ENCODE measurements at regions not wholly inside any gene's neighbourhood (a gene's known extent, or its start where the extent isn't known, plus 50 kb on each side); places are given as distances from the start of the nearest gene placed in this dataset.
"Not testable (repeated sequence)": the region's sequence is repeated elsewhere in the genome, so short reads cannot be mapped to it uniquely, and the experiment has no call there.

DNA sequence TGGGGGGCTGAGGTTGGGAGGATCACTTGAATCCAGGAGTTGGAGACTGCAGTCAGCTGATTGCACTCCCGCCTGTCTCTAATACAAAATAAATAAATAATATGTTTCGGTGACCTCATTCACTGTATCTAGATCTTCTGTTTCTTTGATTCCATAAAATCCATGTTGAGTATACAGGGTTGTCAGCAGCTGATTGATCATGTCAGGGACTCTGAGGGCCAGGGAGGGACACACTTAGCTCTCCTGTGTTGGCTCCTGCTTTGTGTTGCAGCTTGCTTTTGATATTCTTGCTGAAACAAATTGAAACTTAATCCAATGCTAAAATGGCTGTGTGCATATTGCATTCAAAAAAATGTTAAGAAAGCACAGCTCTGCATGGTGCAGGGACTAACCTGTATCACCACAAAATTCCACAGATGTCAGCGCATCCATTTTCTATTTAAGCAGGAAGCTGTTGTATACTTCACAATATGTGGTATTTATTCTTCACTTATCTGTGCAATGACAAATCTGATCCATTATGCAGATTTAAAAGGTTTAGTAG is 454.5 kb downstream of the CDH11 start:
- no peak overlapping the region for H3K4me3 ChIP-seq (ENCODE audit: low read length)
- H3K4me1 ChIP-seq (ENCODE audit: insufficient read depth, low read length) = no peaks in the 10 kb centered on the region
- Mint-ChIP-seq H3K4me3 (no peak overlapping the region), H3K27me3 (no peaks in the 10 kb centered on the region), H3K9me3 (peaks cover 15% of the 10 kb centered on the region), H3K27ac (no peak overlapping the region), H3K4me1 (ENCODE audit: low read depth) (no peaks in the 10 kb centered on the region), H3K36me3 (ENCODE audit: low read depth) (no peaks in the 10 kb centered on the region)
- peaks cover 12 to 20% of the 10 kb centered on the region in 2 experiments for H3K9me3 ChIP-seq (ENCODE audit: control insufficient read depth in 1 of 2, insufficient read depth in 1 of 2, low read length in 2 of 2)
- DNase-seq (no peak), ATAC-seq (ENCODE audit: poor library complexity) (no peak)
- ChIA-PET POLR2A (no interaction called here), CTCF (no interaction called here)
- no peaks in the 10 kb centered on the region for H3K27me3 ChIP-seq (ENCODE audit: control insufficient read depth in 1 of 2, insufficient read depth in 2 of 2, low read length in 2 of 2)
- TF ChIP-seq, protein P1, sequence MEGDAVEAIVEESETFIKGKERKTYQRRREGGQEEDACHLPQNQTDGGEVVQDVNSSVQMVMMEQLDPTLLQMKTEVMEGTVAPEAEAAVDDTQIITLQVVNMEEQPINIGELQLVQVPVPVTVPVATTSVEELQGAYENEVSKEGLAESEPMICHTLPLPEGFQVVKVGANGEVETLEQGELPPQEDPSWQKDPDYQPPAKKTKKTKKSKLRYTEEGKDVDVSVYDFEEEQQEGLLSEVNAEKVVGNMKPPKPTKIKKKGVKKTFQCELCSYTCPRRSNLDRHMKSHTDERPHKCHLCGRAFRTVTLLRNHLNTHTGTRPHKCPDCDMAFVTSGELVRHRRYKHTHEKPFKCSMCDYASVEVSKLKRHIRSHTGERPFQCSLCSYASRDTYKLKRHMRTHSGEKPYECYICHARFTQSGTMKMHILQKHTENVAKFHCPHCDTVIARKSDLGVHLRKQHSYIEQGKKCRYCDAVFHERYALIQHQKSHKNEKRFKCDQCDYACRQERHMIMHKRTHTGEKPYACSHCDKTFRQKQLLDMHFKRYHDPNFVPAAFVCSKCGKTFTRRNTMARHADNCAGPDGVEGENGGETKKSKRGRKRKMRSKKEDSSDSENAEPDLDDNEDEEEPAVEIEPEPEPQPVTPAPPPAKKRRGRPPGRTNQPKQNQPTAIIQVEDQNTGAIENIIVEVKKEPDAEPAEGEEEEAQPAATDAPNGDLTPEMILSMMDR (IDR thresholded peaks at IDR 0.05) = no peak
- H3K36me3 ChIP-seq (ENCODE audit: insufficient read depth, low read length) = no peaks in the 10 kb centered on the region
- intact Hi-C loops (cut with DNase I, micrococcal nuclease) = no loop called here
- no peak overlapping the region for H3K27ac ChIP-seq (ENCODE audit: low read depth in 1 of 2, low read length in 2 of 2)

DNA sequence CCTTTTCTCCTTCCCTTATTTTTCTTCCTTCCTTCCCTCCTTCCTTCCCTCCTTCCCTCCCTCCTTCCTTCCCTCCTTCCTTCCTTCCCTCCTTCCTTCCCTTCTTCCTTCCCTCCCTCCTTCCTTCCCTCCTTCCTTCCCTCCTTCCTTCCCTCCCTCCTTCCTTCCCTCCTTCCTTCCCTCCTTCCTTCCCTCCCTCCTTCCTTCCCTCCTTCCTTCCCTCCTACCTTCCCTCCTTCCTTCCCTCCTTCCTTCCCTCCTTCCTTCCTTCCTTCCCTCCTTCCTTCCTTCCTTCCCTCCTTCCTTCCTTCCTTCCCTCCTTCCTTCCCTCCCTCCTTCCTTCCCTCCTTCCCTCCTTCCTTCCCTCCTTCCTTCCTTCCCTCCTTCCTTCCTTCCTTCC is 459.6 kb downstream of the CDH11 start:
- intact Hi-C loops (cut with DNase I, micrococcal nuclease); H3K27ac ChIP-seq (ENCODE audit: low read depth in 1 of 2, low read length in 2 of 2); H3K27me3 Mint-ChIP-seq; ATAC-seq (ENCODE audit: poor library complexity); H3K4me3 ChIP-seq (ENCODE audit: low read length); H3K9me3 ChIP-seq (ENCODE audit: control insufficient read depth in 1 of 2, insufficient read depth in 1 of 2, low read length in 2 of 2); DNase-seq; H3K27ac Mint-ChIP-seq; H3K36me3 ChIP-seq (ENCODE audit: insufficient read depth, low read length); CTCF ChIA-PET; H3K27me3 ChIP-seq (ENCODE audit: control insufficient read depth in 1 of 2, insufficient read depth in 2 of 2, low read length in 2 of 2); H3K36me3 Mint-ChIP-seq (ENCODE audit: low read depth); POLR2A ChIA-PET; H3K4me3 Mint-ChIP-seq; H3K4me1 ChIP-seq (ENCODE audit: insufficient read depth, low read length); H3K4me1 Mint-ChIP-seq (ENCODE audit: low read depth): not testable (repeated sequence)
- peaks cover 14% of the 10 kb centered on the region for H3K9me3 Mint-ChIP-seq

DNA sequence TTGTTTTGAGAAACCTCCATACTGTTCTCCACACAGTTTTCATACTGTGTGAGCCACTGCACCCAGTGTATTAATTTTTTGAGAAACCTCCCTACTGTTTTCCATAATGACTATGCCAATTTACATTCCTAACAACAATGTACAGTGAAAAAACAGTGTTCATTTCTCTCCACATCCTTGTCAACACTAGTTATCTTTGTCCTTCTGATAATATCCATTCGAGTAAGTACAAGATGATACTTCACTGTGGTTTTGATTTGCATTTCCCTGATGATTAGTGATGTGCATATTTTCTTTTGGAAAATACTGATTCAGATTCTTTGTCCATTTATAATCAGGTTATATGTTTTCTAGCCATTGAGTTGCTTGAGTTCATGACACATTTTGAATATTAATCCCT is 462.0 kb downstream of the CDH11 start:
- ChIA-PET POLR2A (no interaction called here), CTCF (no interaction called here)
- no peak for ATAC-seq (ENCODE audit: poor library complexity)
- H3K9me3 Mint-ChIP-seq = peaks cover 12% of the 10 kb centered on the region
- no peaks in the 10 kb centered on the region for H3K36me3 Mint-ChIP-seq (ENCODE audit: low read depth)
- no peak overlapping the region for H3K4me3 Mint-ChIP-seq
- no peaks in the 10 kb centered on the region for H3K4me1 Mint-ChIP-seq (ENCODE audit: low read depth)
- no peak overlapping the region for H3K27ac Mint-ChIP-seq
- Histone ChIP-seq H3K36me3 (ENCODE audit: insufficient read depth, low read length) (no peaks in the 10 kb centered on the region), H3K27ac (ENCODE audit: low read depth in 1 of 2, low read length in 2 of 2) (no peak overlapping the region), H3K4me1 (ENCODE audit: insufficient read depth, low read length) (no peaks in the 10 kb centered on the region), H3K4me3 (ENCODE audit: low read length) (no peak overlapping the region), H3K27me3 (ENCODE audit: control insufficient read depth in 1 of 2, insufficient read depth in 2 of 2, low read length in 2 of 2) (no peaks in the 10 kb centered on the region), H3K9me3 (ENCODE audit: control insufficient read depth in 1 of 2, insufficient read depth in 1 of 2, low read length in 2 of 2) (peaks cover 5 to 6% of the 10 kb centered on the region in 2 experiments)
- TF ChIP-seq, protein P1 (IDR thresholded peaks at IDR 0.05) = no peak
- H3K27me3 Mint-ChIP-seq = no peaks in the 10 kb centered on the region
- intact Hi-C loops (cut with DNase I, micrococcal nuclease) = no loop called here
- DNase-seq = no peak

DNA sequence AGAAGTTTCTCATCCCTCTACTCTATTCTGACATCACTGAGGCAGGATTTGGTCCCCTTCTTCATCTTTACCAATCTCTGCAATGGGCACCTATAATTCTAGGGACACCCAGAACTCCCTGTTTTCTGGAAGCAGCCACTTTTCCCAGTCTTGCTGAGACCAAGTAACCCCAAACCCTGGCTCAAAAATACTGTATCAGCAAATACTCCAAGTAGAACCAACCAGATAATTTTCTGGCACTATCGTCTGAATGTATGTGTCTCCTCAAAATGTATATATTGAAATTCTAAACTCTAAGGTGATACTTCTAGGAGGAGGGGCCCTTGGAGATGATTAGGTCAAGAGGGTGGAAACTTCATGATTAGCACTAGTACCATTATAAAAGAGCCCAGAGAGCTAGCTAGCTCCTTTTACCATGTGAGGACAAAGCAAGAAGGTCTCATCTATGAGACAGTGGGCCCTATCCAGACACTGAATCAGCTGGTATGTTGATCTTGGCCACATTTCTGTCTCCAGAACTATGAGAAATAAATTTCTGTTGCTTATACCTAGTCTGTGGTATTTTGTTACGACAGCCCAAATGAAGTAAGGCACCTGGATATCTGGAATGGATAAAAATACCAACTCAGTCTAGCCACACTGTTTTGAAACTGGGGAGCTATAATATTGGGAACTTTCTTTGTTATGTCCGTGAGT is 464.4 kb downstream of the CDH11 start:
- ChIA-PET CTCF (no interaction called here), POLR2A (no interaction called here)
- no peaks in the 10 kb centered on the region for H3K36me3 ChIP-seq (ENCODE audit: insufficient read depth, low read length)
- H3K27me3 ChIP-seq (ENCODE audit: control insufficient read depth in 1 of 2, insufficient read depth in 2 of 2, low read length in 2 of 2) = no peaks in the 10 kb centered on the region
- Mint-ChIP-seq H3K36me3 (ENCODE audit: low read depth) (no peaks in the 10 kb centered on the region), H3K27me3 (no peaks in the 10 kb centered on the region), H3K4me1 (ENCODE audit: low read depth) (no peaks in the 10 kb centered on the region), H3K4me3 (no peak overlapping the region), H3K27ac (no peak overlapping the region), H3K9me3 (peaks cover 13% of the 10 kb centered on the region)
- H3K9me3 ChIP-seq (ENCODE audit: control insufficient read depth in 1 of 2, insufficient read depth in 1 of 2, low read length in 2 of 2) = peaks cover 0 to 4% of the 10 kb centered on the region in 2 experiments
- TF ChIP-seq, protein P1 (IDR thresholded peaks at IDR 0.05) = no peak
- H3K4me3 ChIP-seq (ENCODE audit: low read length) = no peak overlapping the region
- no peaks in the 10 kb centered on the region for H3K4me1 ChIP-seq (ENCODE audit: insufficient read depth, low read length)
- no peak overlapping the region for H3K27ac ChIP-seq (ENCODE audit: low read depth in 1 of 2, low read length in 2 of 2)
- intact Hi-C loops (cut with DNase I, micrococcal nuclease) = no loop called here
- no peak for ATAC-seq (ENCODE audit: poor library complexity)
- DNase-seq = no peak

Measured in CD4-positive, alpha-beta T cell (primary cell).